HCT116 (cell line): ENCODE measurements at regions not wholly inside any gene's neighbourhood (a gene's known extent, or its start where the extent isn't known, plus 50 kb on each side); places are given as distances from the start of the nearest gene placed in this dataset.

Experiments used
- ATAC-seq: fragments of 200-7000 bp; cut with Tn5 transposase; 2 replicates; pipeline ENCODE4 v1.9.1; 2020; ENCODE audit warnings: mild to moderate bottlenecking, moderate library complexity
- BruUV-seq: library from RNA; stranded (reverse); fragments of 400-500 nt; replicated peaks from 2 replicates; lab custom pipeline; 2021; lab: Mats Ljungman, UMichigan
- CTCF ChIA-PET: fragments of 300-600 bp; sonication (Branson Sonifier 250); formaldehyde crosslinking; loops from one replicate; lab custom pipeline; 2021; ENCODE audit warnings: antibody characterized with exemption; lab: Charles Lee
- POLR2A ChIA-PET: fragments of 300-600, 350-600 bp; sonication (Branson Sonifier 250); formaldehyde crosslinking; loops from one replicate; lab custom pipeline; 2021; ENCODE audit warnings: antibody characterized with exemption; lab: Charles Lee
- RAD21 ChIA-PET, 2 experiments: fragments of 300-600 bp; sonication (Branson Sonifier 250); formaldehyde crosslinking; loops; one replicate each; lab custom pipeline; 2023; ENCODE audit warnings: low total read pairs in 2 of 2; ENCODE audit not compliant: uncharacterized antibody in 2 of 2, unreplicated experiment in 2 of 2, low non-redundant PET in 1 of 2; lab: Charles Lee
- DNase-seq: peaks from one replicate; pipeline ENCODE4 v3.0.0-alpha.2; 2010; ENCODE audit warnings: low read depth, low spot score
- H2AFZ ChIP-seq: fragments of 200-600 bp; shearing (Covaris generic), sonication (generic); 2 replicates; pipeline ENCODE4 v1.6.1; 2017; ENCODE audit warnings: low read depth, mixed run types, mixed read lengths, antibody characterized with exemption, low read length; ENCODE audit not compliant: poor library complexity, severe bottlenecking
- H3K27ac ChIP-seq: 2 replicates; pipeline ENCODE4 v1.5.1; 2012; ENCODE audit warnings: low read depth, low read length
- H3K27me3 ChIP-seq: fragments of 200-600 bp; sonication (generic); 2 replicates; pipeline ENCODE4 v1.6.1; 2016; ENCODE audit warnings: mixed run types, low read length, mixed read lengths; ENCODE audit not compliant: insufficient read depth
- H3K36me3 ChIP-seq, 2 experiments: fragments of 200-500 bp in 1 of 2; fragments of 200-600 bp in 1 of 2; sonication (Bioruptor generic) in 1 of 2; sonication (generic) in 1 of 2; 2 replicates each; pipeline versions ENCODE4 v1.5.1 to v1.6.1; 2014 to 2016; ENCODE audit warnings: low read length in 2 of 2, inconsistent platforms in 1 of 2, mixed read lengths in 1 of 2, mixed run types in 1 of 2; ENCODE audit not compliant: insufficient read depth in 2 of 2, control insufficient read depth in 1 of 2
- H3K4me1 ChIP-seq, 2 experiments: fragments of 200-600 bp in 1 of 2; sonication (generic) in 1 of 2; 2 replicates each; pipeline versions ENCODE4 v1.5.1 to v1.6.1; 2012 to 2017; ENCODE audit warnings: low read length in 2 of 2, inconsistent platforms in 1 of 2, mild to moderate bottlenecking in 1 of 2, mixed read lengths in 1 of 2, mixed run types in 1 of 2, moderate library complexity in 1 of 2; ENCODE audit not compliant: insufficient read depth in 2 of 2, control insufficient read depth in 1 of 2
- H3K4me2 ChIP-seq: fragments of 200-600 bp; sonication (generic); 2 replicates; pipeline ENCODE4 v1.6.1; 2017; ENCODE audit warnings: mixed run types, low read length, mixed read lengths
- H3K4me3 ChIP-seq, 2 experiments: fragments of 200-600 bp in 1 of 2; sonication (generic) in 1 of 2; replicated peaks in 1 of 2; 2 replicates each; pipeline ENCODE4 v1.5.1; 2011 to 2016; ENCODE audit warnings: low read length in 2 of 2, control low read depth in 1 of 2, low read depth in 1 of 2, mild to moderate bottlenecking in 1 of 2, mixed read lengths in 1 of 2, mixed run types in 1 of 2
- H3K79me2 ChIP-seq: fragments of 200-600 bp; sonication (generic); 2 replicates; pipeline ENCODE4 v1.6.1; 2017; ENCODE audit warnings: mild to moderate bottlenecking, mixed run types, low read length, moderate library complexity, mixed read lengths; ENCODE audit not compliant: insufficient read depth
- H3K9ac ChIP-seq: fragments of 200-600 bp; sonication (generic); 2 replicates; pipeline ENCODE4 v1.6.1; 2016; ENCODE audit warnings: low read length, mixed read lengths
- H3K9me2 ChIP-seq: fragments of 200-600 bp; sonication (generic), shearing (Covaris generic); 2 replicates; pipeline ENCODE4 v1.6.1; 2017; ENCODE audit warnings: mixed run types, mild to moderate bottlenecking, moderate library complexity; ENCODE audit not compliant: insufficient read depth
- H3K9me3 ChIP-seq, 2 experiments: fragments of 200-500 bp in 1 of 2; fragments of 200-600 bp in 1 of 2; sonication (Bioruptor generic) in 1 of 2; sonication (generic) in 1 of 2; 2 replicates each; pipeline ENCODE4 v1.6.1; 2014 to 2017; ENCODE audit warnings: low read length in 2 of 2, mixed read lengths in 2 of 2, inconsistent platforms in 1 of 2, low read depth in 1 of 2, mild to moderate bottlenecking in 1 of 2, mixed run types in 1 of 2, moderate library complexity in 1 of 2; ENCODE audit not compliant: control insufficient read depth in 1 of 2, insufficient read depth in 1 of 2
- H4K20me1 ChIP-seq: fragments of 200-600 bp; sonication (generic), shearing (Covaris generic); 2 replicates; pipeline ENCODE4 v1.6.1; 2017; ENCODE audit warnings: mixed run types, mild to moderate bottlenecking, moderate library complexity; ENCODE audit not compliant: insufficient read depth
- CEBPB ChIP-seq: IDR thresholded peaks from 2 replicates; pipeline ENCODE4 v1.6.1; 2012; ENCODE audit warnings: low read depth
- CTCF ChIP-seq, 3 experiments: fragments of 200-600 bp in 1 of 3; sonication (generic) in 1 of 3; IDR thresholded peaks in 2 of 3; conservative IDR thresholded peaks in 1 of 3; 2 replicates each; pipeline ENCODE4 v1.5.1; 2012 to 2017; ENCODE audit warnings: low read depth in 2 of 3, low read length in 2 of 3, antibody characterized with exemption in 1 of 3, borderline replicate concordance in 1 of 3, control low read depth in 1 of 3, mild to moderate bottlenecking in 1 of 3, mixed read lengths in 1 of 3, mixed run types in 1 of 3, moderate library complexity in 1 of 3; ENCODE audit not compliant: insufficient read depth in 1 of 3
- ELF1 ChIP-seq: IDR thresholded peaks from 2 replicates; pipeline ENCODE4 v1.6.1; 2012; ENCODE audit warnings: low read depth, borderline replicate concordance
- EZH2 ChIP-seq: fragments of 200-600 bp; sonication (generic); IDR thresholded peaks from 2 replicates; pipeline ENCODE4 v1.6.1; 2017; ENCODE audit warnings: antibody characterized with exemption, mixed run types
- EZH2phosphoT487 ChIP-seq: fragments of 200-600 bp; IDR thresholded peaks from 2 replicates; pipeline ENCODE4 v1.6.1; 2018; ENCODE audit warnings: antibody characterized with exemption, borderline replicate concordance
- FOSL1 ChIP-seq: IDR thresholded peaks from 2 replicates; pipeline ENCODE4 v1.6.1; 2012; ENCODE audit warnings: low read depth
- JUND ChIP-seq: IDR thresholded peaks from 2 replicates; pipeline ENCODE4 v1.6.1; 2012
- POLR2AphosphoS5 ChIP-seq: IDR thresholded peaks from 2 replicates; pipeline ENCODE4 v1.6.1; 2011; ENCODE audit warnings: mild to moderate bottlenecking, low read depth, low read length, moderate library complexity
- RAD21 ChIP-seq: IDR thresholded peaks from 2 replicates; pipeline ENCODE4 v1.6.1; 2012; ENCODE audit warnings: low read depth, mild to moderate bottlenecking
- REST ChIP-seq: IDR thresholded peaks from 2 replicates; pipeline ENCODE4 v1.6.1; 2012; ENCODE audit warnings: low read depth
- SIN3A ChIP-seq: IDR thresholded peaks from 2 replicates; pipeline ENCODE4 v1.6.1; 2012; ENCODE audit warnings: low read depth
- SRF ChIP-seq: IDR thresholded peaks from 2 replicates; pipeline ENCODE4 v1.6.1; 2012; ENCODE audit warnings: low read depth
- TCF7L2 ChIP-seq: IDR thresholded peaks from 2 replicates; pipeline ENCODE4 v1.7.0; 2011; ENCODE audit warnings: borderline replicate concordance, inconsistent platforms; ENCODE audit not compliant: insufficient read depth, insufficient read length; ENCODE audit errors: extremely low read depth
- YY1 ChIP-seq: IDR thresholded peaks from 2 replicates; pipeline ENCODE4 v1.6.1; 2011; ENCODE audit warnings: low read length, low read depth, moderate library complexity, mild to moderate bottlenecking; ENCODE audit not compliant: insufficient replicate concordance; ENCODE audit errors: extremely low read depth
- ZBTB33 ChIP-seq: IDR thresholded peaks from 2 replicates; pipeline ENCODE4 v1.6.1; 2011; ENCODE audit warnings: mild to moderate bottlenecking, low read length, moderate library complexity; ENCODE audit not compliant: insufficient replicate concordance; ENCODE audit errors: extremely low read depth
- ZFX ChIP-seq: fragments of 450-650 bp; IDR thresholded peaks from 2 replicates; pipeline ENCODE4 v1.6.1; 2017
- ZNF274 ChIP-seq: fragments of 200-500 bp; sonication (Bioruptor generic); IDR thresholded peaks from 2 replicates; pipeline ENCODE4 v1.6.1; 2014; ENCODE audit warnings: mild to moderate bottlenecking, low read depth, low read length, inconsistent platforms
- intact Hi-C: fragments of 100-400 bp; cut with micrococcal nuclease; formaldehyde crosslinking; loops from 2 replicates; pipeline ENCODE4 v1.10.0; 2022

- no TSS peak for BruUV-seq
- no peak overlapping the region for H3K4me2 ChIP-seq
- H3K27me3 ChIP-seq: no peaks in the 10 kb centered on the region
- TF ChIP-seq ELF1: no peak
- TF ChIP-seq CEBPB: no peak
- no peak for TF ChIP-seq FOSL1
- no peak for TF ChIP-seq JUND
- no peak for TF ChIP-seq SIN3A
- TF ChIP-seq CTCF (IDR thresholded peaks at IDR 0.05 in 2 of 3, conservative IDR thresholded peaks at IDR 0.05 in 1 of 3; ENCODE audit: borderline replicate concordance in 1 of 3, insufficient read depth in 1 of 3, low read depth in 2 of 3, low read length in 2 of 3): no peak
- TF ChIP-seq RAD21: no peak
- TF ChIP-seq REST: no peak
- TF ChIP-seq TCF7L2: no peak
- TF ChIP-seq EZH2: no peak
- TF ChIP-seq ZFX: no peak
- TF ChIP-seq YY1: no peak
- no peak for TF ChIP-seq EZH2phosphoT487
- TF ChIP-seq SRF: no peak
- TF ChIP-seq ZBTB33: no peak
- TF ChIP-seq POLR2AphosphoS5: no peak
- no peak for TF ChIP-seq ZNF274
- ATAC-seq (no peak), DNase-seq (no peak)
- H3K79me2 ChIP-seq: no peaks in the 10 kb centered on the region
- H3K36me3 ChIP-seq: no peaks in the 10 kb centered on the region
- H3K9me2 ChIP-seq: peaks cover 5% of the 10 kb centered on the region; the same call in 1 of the 2 replicates
- no peak overlapping the region for H3K9ac ChIP-seq
- H3K4me3 ChIP-seq: no peak overlapping the region
- intact Hi-C loops: no loop called here
- ChIA-PET POLR2A (no interaction called here), RAD21 (no interaction called here), CTCF (no interaction called here)
- H4K20me1 ChIP-seq: no peaks in the 10 kb centered on the region
- no peak overlapping the region for H3K27ac ChIP-seq
- peaks cover 7 to 14% of the 10 kb centered on the region in 2 experiments; a peak in 2 of 4 replicates for H3K9me3 ChIP-seq
- no peaks in the 10 kb centered on the region for H3K4me1 ChIP-seq
- no peak overlapping the region for H2AFZ ChIP-seq
Measured at GRCh38 chr2:142306131-142306530, 175.3 kb upstream of the LRP1B start.
